Nucleus accumbens (tissue), 56 donors: ENCODE measurements at regions not wholly inside any gene's neighbourhood (a gene's known extent, or its start where the extent isn't known, plus 50 kb on each side); places are given as distances from the start of the nearest gene placed in this dataset.
"Not testable (repeated sequence)": the region's sequence is repeated elsewhere in the genome, so short reads cannot be mapped to it uniquely, and the experiment has no call there.

Experiments
- DNase-seq, 56 donors: peaks; one replicate each; lab custom pipeline; 2025; lab: John Stamatoyannopoulos, UW

DNA sequence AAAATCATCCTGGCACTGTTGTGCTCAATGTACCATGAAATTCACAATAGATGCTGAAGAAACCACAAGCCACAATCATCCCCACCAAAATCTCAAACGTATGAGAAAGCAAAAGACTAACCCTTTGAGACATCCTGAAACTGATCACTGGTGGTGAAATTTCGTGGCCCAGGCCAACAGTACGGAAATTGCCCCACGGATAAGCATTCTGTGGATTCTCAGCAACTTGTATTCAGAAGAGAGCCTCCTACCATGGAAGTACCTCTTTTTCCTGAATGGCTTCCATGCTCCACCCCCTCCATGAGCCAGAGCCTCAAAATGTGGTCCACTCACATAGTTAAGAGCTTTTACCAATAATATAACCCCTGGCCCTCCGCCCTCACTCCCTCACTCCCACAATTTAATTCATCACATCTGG is 163.9 kb upstream of the AUTS2 start:
- no peak for DNase-seq

DNA sequence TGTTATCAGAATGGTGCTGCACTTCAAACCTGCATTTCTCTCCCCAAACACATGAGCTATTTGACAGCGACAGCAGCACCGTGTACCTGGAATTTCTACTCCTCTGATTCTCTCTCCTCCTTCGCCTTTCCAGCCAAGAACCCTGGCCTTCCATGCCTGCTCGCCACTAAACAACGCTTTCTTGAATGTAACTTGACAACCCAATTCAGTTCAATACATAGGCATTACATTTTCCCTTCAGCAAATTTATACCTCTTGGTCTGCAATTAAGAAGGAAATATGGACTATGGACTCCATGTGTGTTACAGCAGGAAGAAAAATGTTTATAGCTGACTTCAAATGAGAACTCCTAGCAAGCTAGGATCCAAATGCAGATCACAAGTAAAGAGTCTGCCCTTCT is 162.6 kb upstream of the AUTS2 start:
- DNase-seq, result no peak

DNA sequence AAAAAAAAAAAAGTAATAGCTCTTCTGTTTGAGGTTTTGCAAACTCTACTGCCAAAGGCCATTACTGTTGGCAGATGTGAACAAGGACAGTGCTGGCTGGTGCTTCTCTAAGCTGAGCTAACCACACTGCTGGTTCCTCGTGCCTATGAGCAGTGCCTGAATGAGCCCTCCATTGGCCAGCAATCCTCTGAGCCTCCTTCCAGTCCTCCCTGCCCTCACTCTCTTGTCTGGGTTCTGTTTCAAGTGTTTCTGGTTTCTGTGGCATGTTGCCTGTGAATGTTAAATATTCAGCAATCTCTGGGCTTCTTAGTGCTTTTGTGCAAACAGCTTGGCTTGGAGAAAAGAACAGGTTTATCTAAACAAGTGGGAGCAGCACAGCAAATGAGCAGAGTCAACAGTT is 161.3 kb upstream of the AUTS2 start:
- no peak for DNase-seq

DNA sequence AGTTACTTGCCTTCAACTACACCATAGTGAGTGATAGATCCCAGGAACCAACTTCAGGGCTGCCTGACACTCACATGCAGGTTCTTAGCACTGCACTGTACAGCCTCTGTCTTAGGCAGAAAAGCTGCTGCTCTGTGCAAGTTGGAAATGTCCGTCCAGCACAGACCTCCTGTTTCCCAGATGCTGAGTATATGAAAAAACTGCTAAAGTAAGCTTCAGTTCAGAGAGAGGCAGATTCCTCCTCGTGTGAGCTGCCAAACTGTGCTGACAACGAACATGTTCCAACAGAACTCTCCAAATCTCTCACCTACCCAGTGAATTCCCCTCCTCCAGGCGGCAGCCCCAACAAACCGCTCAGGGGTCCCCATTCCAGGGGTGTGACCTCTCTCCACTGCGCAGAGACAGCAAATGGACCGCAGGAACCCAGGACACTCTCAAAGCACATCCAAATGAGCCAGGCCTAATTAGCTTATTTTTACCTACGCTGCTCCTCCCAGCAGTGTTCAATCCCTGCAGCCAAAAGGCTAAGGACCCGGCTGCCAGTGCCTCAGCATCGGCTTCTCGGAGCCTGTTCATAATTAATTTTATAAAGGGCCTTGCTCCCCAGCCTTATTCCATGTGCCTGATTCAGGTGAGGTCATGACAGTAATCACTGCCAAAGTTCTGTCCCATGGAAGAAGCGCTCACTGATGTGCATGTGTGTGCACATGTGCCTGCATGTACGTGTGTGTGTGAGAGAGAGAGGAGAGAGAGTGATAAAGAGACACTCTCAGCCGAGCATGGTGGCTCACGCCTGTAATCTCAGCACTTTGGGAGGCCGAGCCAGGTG is 159.5 kb upstream of the AUTS2 start:
- no peak for DNase-seq

DNA sequence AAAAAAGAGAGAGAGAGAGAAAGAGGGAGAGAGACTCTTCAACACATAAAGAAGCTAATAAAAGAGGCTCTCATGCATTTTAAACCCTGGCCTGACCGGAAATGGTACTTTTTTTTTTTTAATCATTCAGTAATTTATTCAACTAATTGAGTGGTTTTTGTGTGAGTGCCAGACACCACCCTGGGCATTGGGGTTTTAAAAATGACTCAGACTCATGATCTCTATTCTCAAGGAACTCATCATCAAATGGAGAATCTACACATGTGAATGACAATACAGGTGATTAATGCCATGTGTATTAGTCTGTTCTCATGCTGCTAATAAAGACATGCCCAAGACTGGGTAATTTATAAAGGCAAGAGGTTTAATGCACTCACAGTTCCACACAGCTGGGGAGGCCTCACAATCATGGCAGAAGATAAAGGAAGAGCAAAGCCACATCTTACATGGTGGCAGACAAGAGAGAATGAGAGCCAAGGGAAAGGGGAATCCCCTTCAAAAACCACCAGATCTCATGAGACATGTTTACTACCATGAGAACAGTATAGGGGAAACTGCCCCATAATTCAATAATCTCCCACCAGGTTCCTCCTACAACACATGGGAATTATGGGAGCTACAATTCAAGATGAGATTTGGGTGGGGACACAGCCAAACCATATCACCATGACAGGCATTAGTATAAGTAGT is 158.5 kb upstream of the AUTS2 start:
- DNase-seq, result no peak

DNA sequence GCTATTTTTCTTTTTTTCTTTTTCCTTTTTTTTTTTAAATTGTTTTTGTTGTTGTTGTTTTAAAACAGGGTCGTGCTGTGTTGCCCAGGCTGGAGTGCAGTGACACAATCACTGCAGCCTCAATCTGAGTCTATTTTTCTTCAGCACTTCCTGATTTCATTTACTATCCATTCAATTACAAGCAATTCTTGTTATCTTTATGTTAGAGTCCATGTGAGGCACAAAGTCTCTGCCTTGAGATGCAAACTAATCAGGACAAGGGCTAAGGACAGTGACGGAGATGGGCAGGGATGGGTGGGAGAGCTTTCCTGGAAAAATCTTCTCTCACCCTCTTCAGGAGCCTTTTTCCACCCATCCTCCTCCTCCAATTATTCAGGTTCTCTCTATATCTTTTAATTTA is 157.3 kb upstream of the AUTS2 start:
- no peak for DNase-seq

DNA sequence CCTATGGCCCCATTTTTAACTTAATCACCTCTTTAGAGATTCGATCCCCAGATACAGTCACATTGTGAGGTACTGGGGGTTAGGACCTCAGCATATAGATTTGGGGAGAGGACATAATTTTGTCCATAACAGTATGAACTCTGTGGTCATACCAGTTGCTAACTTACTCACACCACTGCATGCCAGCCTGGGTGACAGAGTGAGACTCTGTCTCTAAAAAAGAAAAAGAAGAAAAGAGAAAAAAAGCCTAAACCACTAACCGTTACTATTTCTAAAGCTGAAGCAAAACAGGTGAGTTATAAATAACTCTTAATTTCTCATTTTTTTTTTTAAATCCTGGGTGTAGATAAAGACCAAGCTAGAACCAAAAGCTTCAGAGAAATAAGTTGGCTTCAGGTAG is 155.1 kb upstream of the AUTS2 start:
- DNase-seq, result no peak

DNA sequence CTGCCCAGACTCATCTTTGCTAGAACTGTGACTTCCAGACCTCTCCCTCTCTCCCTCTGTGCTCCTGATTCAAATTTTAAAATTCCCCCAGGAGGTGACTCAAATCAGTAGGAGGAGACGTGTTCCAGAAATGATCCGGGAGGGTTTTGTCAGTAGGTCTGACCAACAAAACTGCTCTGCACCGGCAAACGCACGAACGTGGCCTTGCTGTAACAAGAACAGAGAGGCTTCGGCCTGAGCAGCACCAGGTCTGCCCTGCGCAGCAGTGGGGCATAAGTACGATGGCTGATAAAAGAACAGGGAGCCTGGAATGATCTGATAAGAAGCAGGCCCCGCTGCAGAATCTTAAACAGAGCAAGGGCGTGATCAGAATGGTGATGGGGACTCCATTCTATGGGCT is 152.7 kb upstream of the AUTS2 start:
- no peak for DNase-seq

DNA sequence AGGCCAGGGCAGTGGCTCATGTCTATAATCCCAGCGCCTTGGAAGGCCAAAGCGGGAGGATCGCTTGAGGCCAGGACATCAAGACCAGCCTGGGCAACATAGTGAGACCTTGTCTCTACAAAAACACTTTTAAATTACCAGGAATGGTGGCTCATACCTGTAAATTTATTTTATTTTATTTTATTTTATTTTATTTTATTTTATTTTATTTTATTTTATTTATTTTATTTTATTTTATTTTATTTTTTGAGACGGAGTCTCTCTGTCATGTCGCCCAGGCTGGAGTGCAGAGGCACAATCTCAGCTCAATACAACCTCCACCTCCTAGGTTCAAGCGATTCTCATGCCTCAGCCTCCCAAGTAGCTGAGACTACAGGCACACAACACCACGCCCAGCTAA is 152.1 kb upstream of the AUTS2 start:
- not testable (repeated sequence) for DNase-seq

DNA sequence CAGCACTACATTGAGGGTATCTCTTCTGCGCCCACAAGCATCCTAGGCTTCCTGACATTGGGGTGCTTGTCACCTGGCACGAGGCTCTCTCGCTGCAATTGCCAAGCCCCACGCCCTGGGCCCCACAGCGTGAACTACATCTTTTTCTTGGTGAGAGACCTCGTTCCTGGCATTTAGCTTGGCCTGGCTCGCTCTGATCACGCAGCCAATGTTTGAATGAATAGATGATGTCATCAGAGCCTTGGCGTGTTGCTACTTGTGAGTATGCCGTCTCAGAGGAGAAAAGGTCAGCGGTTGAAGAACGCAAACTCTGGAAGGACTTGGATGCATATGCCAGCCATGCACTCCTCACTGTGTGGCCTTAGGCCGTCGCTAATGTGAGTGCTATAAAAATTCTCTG is 150.2 kb upstream of the AUTS2 start:
- DNase-seq, result no peak

DNA sequence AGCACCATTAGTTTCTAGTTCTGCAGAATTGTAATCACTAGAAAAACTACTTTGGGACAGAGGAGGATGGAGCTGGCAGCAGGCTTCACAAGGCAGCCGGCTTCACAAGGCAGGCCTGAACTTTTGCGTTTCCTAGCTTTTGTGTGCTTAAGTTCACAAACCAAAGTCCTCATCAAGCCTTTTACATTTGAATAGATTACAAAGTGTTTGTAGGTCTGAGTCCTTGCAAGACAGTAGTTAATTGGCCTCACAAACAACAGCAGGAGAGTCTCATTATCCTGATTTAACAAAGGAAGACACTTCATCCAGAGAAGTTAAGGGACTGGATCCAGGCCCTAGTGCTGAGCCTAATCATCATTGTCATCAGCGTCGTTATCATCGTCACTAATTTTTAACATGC is 147.8 kb upstream of the AUTS2 start:
- no peak for DNase-seq

DNA sequence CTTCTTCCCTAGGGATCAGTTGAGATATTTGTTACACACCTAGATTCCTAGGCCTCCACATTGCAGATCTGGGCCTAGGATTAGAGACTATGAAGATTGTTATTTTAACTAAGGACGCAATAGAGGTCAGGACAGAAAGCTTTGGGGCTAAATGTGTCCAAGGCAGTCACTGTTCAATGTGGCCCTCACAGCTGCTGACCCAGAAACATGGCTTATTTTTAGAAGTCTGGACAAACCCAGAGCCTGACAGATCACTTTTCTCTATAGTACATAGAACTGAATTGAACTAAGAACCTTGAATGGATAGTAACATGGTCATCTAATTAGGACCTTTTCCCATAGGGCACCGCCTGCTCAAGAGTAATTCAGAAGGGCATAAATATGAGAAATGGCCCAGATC is 146.6 kb upstream of the AUTS2 start:
- no peak for DNase-seq

DNA sequence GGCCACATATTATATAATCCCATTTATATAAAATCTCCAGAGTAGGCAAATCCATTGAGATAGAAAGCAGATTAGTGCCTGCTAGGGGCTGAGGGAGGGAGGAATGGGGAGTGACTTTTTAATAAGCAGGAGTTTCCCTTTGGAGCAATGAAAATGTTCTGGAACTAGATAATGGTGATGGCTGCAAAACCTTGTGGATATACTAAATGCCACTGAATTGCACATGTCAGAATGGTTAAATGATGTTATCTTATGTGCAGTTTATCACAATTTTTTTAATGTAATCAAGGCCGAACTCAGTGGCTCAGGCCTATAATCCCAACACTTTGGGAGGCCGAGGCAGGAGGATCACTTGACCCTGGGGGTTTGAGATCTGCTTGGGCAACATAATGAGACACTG is 145.5 kb upstream of the AUTS2 start:
- no peak for DNase-seq

DNA sequence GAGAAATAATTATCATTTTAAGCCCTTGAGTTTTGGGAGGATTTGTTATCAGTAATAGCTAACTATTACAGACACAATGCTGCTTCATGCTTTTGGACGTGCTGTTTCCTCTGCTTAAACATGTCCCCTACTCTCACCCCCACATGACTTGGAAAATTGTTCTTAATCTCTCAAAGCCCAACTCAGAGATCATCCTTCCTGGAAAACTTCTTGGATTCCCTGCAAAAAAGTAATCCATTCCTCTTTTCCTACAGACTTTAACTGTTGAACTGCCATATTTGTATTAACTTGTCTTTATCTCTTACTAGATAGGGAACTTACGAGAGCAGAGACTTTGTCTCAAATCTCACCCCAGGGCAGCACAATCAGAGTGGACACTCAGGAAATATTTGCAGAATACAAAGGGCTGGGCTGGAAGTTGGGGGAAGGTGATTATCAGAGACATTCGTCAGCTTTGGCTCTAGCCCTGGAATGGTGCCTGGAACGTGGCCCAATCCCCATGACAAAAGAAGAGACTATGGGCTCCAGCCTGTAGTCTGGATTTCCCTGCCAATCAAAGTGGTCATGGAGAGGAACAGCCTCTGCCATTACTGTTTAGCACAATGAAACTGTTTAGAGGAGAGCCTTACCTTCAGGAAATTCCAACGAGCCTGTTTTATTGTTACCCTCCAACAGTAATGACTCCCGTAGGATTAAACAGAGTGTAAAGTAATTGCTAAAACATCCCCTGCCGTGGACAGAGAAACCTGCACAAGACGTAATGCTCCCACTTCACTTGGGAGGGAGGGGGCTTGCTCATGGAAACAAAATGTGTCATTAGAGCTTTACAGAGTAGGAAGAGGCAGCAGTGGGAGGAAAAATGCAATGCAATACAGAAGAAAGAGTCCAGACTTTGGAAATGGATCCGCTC is 140.4 kb upstream of the AUTS2 start:
- no peak for DNase-seq

DNA sequence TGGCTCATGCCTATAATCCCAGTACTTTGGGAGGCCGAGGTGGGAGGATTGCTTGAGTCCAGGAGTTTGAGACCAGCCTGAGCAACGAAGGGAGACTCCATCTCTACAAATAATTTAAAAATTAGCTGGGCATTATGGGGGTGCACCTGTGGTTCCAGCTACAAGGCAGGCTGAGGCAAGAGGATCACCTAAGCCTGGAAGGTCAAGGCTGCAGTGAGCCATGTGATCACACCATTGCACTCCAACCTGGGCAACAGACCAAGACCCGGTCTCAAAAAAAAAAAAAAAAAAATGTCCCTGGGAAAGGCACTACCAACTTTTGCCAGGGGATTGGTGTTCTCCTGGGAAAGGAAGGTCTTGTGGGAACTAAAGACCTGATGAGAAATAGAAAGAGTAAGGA is 134.2 kb upstream of the AUTS2 start:
- DNase-seq, result no peak

DNA sequence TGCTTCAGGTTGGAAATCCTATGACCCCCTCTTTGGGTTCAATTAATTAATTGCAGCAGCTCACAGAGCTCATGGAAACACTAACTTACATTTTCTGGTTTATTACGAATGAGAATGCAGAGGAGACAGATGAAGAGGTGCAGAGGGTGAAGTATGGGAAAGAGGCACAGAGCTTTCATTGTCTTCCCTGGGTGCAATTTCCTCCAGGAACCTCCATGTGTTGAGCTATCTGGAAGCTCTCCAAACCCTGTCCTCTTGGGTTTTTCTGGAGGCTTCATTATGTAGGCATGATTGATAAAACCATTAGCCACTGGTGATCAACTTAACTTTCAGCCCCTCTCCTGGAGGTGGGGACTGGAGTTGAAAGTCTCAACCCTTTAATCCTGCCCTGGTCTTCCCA is 133.0 kb upstream of the AUTS2 start:
- DNase-seq, result no peak

DNA sequence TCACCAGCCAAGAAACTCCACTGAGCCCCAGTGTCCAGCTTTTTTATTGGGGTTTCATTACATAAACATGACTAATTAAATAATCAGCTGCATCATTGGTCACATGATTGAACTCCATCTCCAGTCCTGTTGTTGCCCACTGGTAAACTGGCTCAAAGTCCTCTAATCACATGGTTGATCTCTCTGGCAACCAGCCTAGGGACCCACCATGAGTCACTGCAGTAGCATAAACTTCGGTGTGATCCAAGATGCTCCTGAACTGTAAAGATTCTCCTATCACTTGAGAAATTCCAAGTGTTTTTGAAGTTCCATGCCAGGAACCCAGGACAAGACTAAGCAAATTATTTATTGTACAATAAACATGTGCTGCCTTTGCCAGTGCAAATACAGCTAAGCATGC is 130.4 kb upstream of the AUTS2 start:
- DNase-seq, result peak in 1 of 56 donors; percentile 3

DNA sequence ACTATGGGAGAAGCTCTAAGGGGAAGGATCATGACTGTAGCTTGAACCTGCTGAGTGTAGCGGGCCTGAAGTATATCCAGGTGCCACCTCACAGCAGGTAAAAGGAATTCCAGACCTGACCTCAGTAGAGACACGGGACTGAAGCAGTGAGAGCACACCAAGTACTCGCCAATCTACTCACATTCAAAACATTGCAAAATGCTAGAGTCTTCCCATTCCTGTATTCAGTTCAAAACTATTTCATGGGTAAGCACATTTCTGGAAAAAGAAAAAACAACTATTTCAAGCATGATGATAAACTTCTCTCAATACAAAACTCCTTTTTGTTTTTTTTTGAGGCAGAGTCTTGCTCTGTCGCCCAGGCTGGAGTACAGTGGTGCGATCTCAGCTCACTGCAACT is 121.9 kb upstream of the AUTS2 start:
- no peak for DNase-seq

DNA sequence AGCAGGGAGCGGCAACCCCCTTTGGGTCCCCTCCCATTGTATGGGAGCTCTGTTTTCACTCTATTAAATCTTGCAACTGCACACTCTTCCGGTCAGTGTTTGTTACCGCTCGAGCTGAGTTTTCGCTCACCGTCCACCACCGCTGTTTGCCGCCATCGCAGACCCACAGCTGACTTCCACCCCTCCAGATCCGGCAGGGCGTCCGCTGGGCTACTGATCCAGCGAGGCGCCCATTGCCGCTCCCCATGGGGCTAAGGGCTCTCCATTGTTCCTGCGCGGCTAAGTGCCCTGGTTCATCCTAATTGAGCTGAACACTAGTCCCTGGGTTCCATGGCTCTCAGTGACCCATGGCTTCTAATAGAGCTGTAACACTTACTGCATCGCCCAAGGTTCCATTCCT is 115.6 kb upstream of the AUTS2 start:
- no peak for DNase-seq

DNA sequence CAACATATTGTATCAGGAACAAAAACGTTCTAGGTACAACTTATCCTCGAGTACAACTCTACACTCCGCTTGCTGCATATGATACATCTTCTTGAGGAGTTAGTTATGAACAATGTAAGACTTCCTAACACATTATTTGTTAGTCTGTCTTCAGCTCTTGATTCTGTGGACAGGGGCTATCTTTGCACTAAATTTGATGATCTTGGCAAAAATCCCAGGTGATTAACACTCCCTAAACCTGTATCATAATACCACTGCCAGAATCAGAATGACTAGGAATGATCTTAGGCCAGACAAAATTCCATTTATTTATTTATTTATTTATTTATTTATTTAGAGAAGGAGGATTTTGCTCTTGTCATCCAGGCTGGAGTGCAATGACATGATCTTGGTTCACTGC is 108.7 kb upstream of the AUTS2 start:
- no peak for DNase-seq

DNA sequence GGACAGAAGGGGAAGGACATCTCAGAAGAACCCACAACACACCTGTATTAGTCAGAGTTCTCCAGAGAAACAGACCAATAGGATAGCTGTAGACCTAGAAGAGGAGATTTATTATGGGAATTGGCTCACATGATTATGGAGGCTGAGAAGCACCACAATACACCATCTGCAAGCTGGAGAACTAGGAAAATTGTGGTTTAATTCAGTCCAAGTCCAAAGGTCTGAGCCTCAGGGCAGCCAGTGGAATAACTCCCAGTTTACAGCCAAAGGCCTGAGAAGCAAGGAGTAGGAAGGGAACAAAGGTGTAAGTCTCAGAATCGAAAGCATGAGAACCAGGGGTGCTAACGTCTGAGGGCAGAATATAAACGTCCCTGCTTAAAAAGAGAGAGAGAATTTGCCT is 99.6 kb upstream of the AUTS2 start:
- no peak for DNase-seq
